K562 (cell line): ENCODE measurements at regions not wholly inside any gene's neighbourhood (a gene's known extent, or its start where the extent isn't known, plus 50 kb on each side); places are given as distances from the start of the nearest gene placed in this dataset.

Experiments used
- ATAC-seq: fragments of 200-7000 bp; cut with Tn5 transposase; 3 replicates; pipeline ENCODE4 v1.9.1; 2020; ENCODE audit warnings: moderate library complexity
- BruUV-seq: library from RNA; stranded (reverse); fragments of 400-500 nt; replicated peaks from 2 replicates; lab custom pipeline; 2021; lab: Mats Ljungman, UMichigan
- CTCF ChIA-PET: fragments of 300-600 bp; formaldehyde crosslinking; extraction: SDS; loops from one replicate; lab custom pipeline; 2021; ENCODE audit warnings: low intra/inter-chr PET ratio; lab: Yijun Ruan, JAX
- POLR2A ChIA-PET: fragments of 300-600, 350-650 bp; sonication (Branson Sonifier 250); formaldehyde crosslinking; extraction: SDS; loops from one replicate; lab custom pipeline; 2021; ENCODE audit warnings: antibody characterized with exemption, inconsistent platforms; lab: Yijun Ruan, JAX
- DNase-seq, 4 experiments: peaks; one replicate each; pipeline versions ENCODE4 v3.0.0 to v3.0.0-alpha.2; 2011 to 2018; ENCODE audit warnings: low spot score in 3 of 4, mixed read lengths in 3 of 4; ENCODE audit errors: extremely low read depth in 1 of 4
- FAIRE-seq: peaks from 2 replicates; lab custom pipeline; 2011; peaks lifted over from hg19 to GRCh38; lab: Jason Lieb, UNC
- H2AFZ ChIP-seq: 2 replicates; pipeline ENCODE4 v1.6.0; 2011; ENCODE audit warnings: low read depth, low read length, control low read depth, inconsistent platforms
- H3K27ac ChIP-seq: fragments of 200-600 bp; 3 replicates; pipeline ENCODE4 v1.8.0; 2011; ENCODE audit warnings: low read depth, mild to moderate bottlenecking, control low read depth, inconsistent platforms, low read length, moderate library complexity, mixed read lengths; ENCODE audit errors: extremely low read depth
- H3K27me3 ChIP-seq, 2 experiments: fragments of 300-600 bp in 1 of 2; 2 replicates in 1 of 2; 3 replicates in 1 of 2; pipeline versions ENCODE4 v1.6.0 to v1.8.0; 2011; ENCODE audit warnings: inconsistent platforms in 2 of 2, low read length in 2 of 2, mild to moderate bottlenecking in 1 of 2, mixed read lengths in 1 of 2, moderate library complexity in 1 of 2; ENCODE audit not compliant: control insufficient read depth in 2 of 2, insufficient read depth in 2 of 2
- H3K36me3 ChIP-seq: fragments of 300-600 bp; 3 replicates; pipeline ENCODE4 v1.8.0; 2011; ENCODE audit warnings: mild to moderate bottlenecking, low read length, inconsistent platforms; ENCODE audit not compliant: control insufficient read depth, insufficient read depth
- H3K4me1 ChIP-seq, 2 experiments: fragments of 200-600 bp in 1 of 2; replicated peaks in 1 of 2; 2 replicates in 1 of 2; 3 replicates in 1 of 2; pipeline versions ENCODE4 v1.5.1 to v1.8.0; 2011; ENCODE audit warnings: inconsistent platforms in 2 of 2, low read length in 2 of 2, mild to moderate bottlenecking in 1 of 2, mixed read lengths in 1 of 2, moderate library complexity in 1 of 2; ENCODE audit not compliant: control insufficient read depth in 2 of 2, insufficient read depth in 2 of 2
- H3K4me2 ChIP-seq: 2 replicates; pipeline ENCODE4 v1.6.1; 2011; ENCODE audit warnings: low read length, control low read depth, inconsistent platforms, mixed read lengths; ENCODE audit not compliant: insufficient read depth
- H3K4me3 ChIP-seq: fragments of 200-600 bp; sonication (generic), shearing (Covaris generic); 2 replicates; pipeline ENCODE4 v1.5.1; 2016; ENCODE audit warnings: control low read depth, inconsistent platforms
- H3K79me2 ChIP-seq: fragments of 200-600 bp; 3 replicates; pipeline ENCODE4 v1.8.0; 2011; ENCODE audit warnings: low read length, inconsistent platforms; ENCODE audit not compliant: control insufficient read depth, insufficient read depth
- H3K9ac ChIP-seq, 2 experiments: 2 replicates each; pipeline versions ENCODE4 v1.6.0 to v1.6.1; 2011; ENCODE audit warnings: low read depth in 2 of 2, low read length in 2 of 2, control low read depth in 1 of 2, inconsistent platforms in 1 of 2, mild to moderate bottlenecking in 1 of 2, mixed read lengths in 1 of 2; ENCODE audit not compliant: insufficient read depth in 1 of 2
- H3K9me1 ChIP-seq: one replicate; pipeline ENCODE4 v1.6.0; 2011; ENCODE audit warnings: inconsistent platforms, mild to moderate bottlenecking, low read length, moderate library complexity; ENCODE audit not compliant: control insufficient read depth, insufficient read depth
- H3K9me3 ChIP-seq: replicated peaks from 2 replicates; pipeline ENCODE4 v1.5.1; 2011; ENCODE audit warnings: low read depth, low read length, inconsistent platforms; ENCODE audit not compliant: control insufficient read depth, insufficient read depth
- H4K20me1 ChIP-seq: replicated peaks from 2 replicates; pipeline ENCODE4 v1.6.1; 2011; ENCODE audit warnings: low read length, inconsistent platforms, mixed read lengths; ENCODE audit not compliant: control insufficient read depth, insufficient read depth
- CREB3L1 ChIP-seq: fragments of 450-650 bp; IDR thresholded peaks from 2 replicates; pipeline ENCODE4 v1.6.1; 2014; ENCODE audit warnings: low read depth, mild to moderate bottlenecking, moderate library complexity, borderline replicate concordance
- NFE2 ChIP-seq: IDR thresholded peaks from 2 replicates; pipeline ENCODE4 v1.6.1; 2014; ENCODE audit warnings: antibody characterized with exemption, low read depth
- NRF1 ChIP-seq, 2 experiments: fragments of 450-650 bp; IDR thresholded peaks in 1 of 2; conservative IDR thresholded peaks in 1 of 2; 2 replicates each; pipeline ENCODE4 v1.6.1; 2014; ENCODE audit warnings: mild to moderate bottlenecking in 2 of 2
- PCBP2 ChIP-seq: fragments of 200-400 bp; formaldehyde crosslinking; IDR thresholded peaks from 2 replicates; pipeline ENCODE4 v1.6.1; 2018; ENCODE audit warnings: low read length, low read depth, mild to moderate bottlenecking, moderate library complexity; ENCODE audit not compliant: poor library complexity, severe bottlenecking
- PRDM10 ChIP-seq: fragments of 450-650 bp; IDR thresholded peaks from 2 replicates; pipeline ENCODE4 v1.6.1; 2018; ENCODE audit not compliant: partially characterized antibody
- SMC3 ChIP-seq: conservative IDR thresholded peaks from 2 replicates; pipeline ENCODE4 v1.6.1; 2011; ENCODE audit warnings: low read depth, low read length, improper control_type of control experiment; ENCODE audit not compliant: insufficient read depth
- SRSF3 ChIP-seq: fragments of 200-400 bp; formaldehyde crosslinking; IDR thresholded peaks from 2 replicates; pipeline ENCODE4 v1.6.1; 2016; ENCODE audit warnings: mild to moderate bottlenecking, low read length, moderate library complexity; ENCODE audit not compliant: insufficient read depth
- TCF7 ChIP-seq: sonication (generic); IDR thresholded peaks from 2 replicates; pipeline ENCODE4 v1.6.1; 2016; ENCODE audit warnings: antibody characterized with exemption, borderline replicate concordance
- TRIM24 ChIP-seq, 2 experiments: fragments of 450-650 bp; IDR thresholded peaks; 2 replicates each; pipeline ENCODE4 v1.6.1; 2016
- ZHX1 ChIP-seq: fragments of 150-350 bp; conservative IDR thresholded peaks from 2 replicates; pipeline ENCODE4 v1.6.1; 2014; ENCODE audit warnings: low read length
- WGBS: fragments of 100-300 bp; shearing (Covaris generic); methylation state at CpG from one replicate; pipeline ENCODE4 v1.1.6; 2016; ENCODE audit warnings: low coverage, mixed read lengths; ENCODE audit not compliant: insufficient coverage; ENCODE audit errors: missing lambda C conversion rate; 5-methylcytosine and 5-hydroxymethylcytosine counted together
- in situ Hi-C: fragments of 300-500 bp; cut with MboI; formaldehyde crosslinking; loops from 4 replicates; pipeline ENCODE4 v1.15.0; 2018; ENCODE audit warnings: inconsistent platforms, mixed read lengths
- intact Hi-C: fragments of 100-400 bp; cut with micrococcal nuclease; formaldehyde crosslinking; loops from 2 replicates; pipeline ENCODE4 v1.14.2; 2022

GRCh38 chr9:110015759-110016158, 192.2 kb downstream of the C9orf152 start (continued):
- TF ChIP-seq ZHX1 (no peak), SRSF3 (no peak), TCF7 (no peak), TRIM24 (IDR thresholded peaks at IDR 0.05) (no peak)

GRCh38 chr9:110016340-110016739, 191.6 kb downstream of the C9orf152 start:
- Histone ChIP-seq H3K36me3 (no peaks in the 10 kb centered on the region), H3K9me1 (no peaks in the 10 kb centered on the region), H2AFZ (no peak overlapping the region), H3K79me2 (no peaks in the 10 kb centered on the region), H3K27me3 (no peaks in the 10 kb centered on the region), H3K9me3 (no peaks in the 10 kb centered on the region), H3K9ac (no peak overlapping the region), H3K4me1 (no peaks in the 10 kb centered on the region), H3K4me2 (no peak overlapping the region), H3K4me3 (no peak overlapping the region), H3K27ac (no peak overlapping the region), H4K20me1 (no peaks in the 10 kb centered on the region)
- intact Hi-C loops: no loop called here
- no peak for DNase-seq
- in situ Hi-C loops: no loop called here
- POLR2A ChIA-PET: no interaction called here
- no TSS peak for BruUV-seq
- CTCF ChIA-PET: no interaction called here
- 0% methylated on average over 2 of the region's 2 CpGs for WGBS
- ATAC-seq: no peak
- no peak for FAIRE-seq
- TF ChIP-seq NRF1 (conservative IDR thresholded peaks at IDR 0.05 in 1 of 2, IDR thresholded peaks at IDR 0.05 in 1 of 2): no peak
- no peak for TF ChIP-seq PCBP2
- no peak for TF ChIP-seq NFE2
- no peak for TF ChIP-seq PRDM10
- TF ChIP-seq SMC3: no peak
- no peak for TF ChIP-seq CREB3L1
